Brain microvascular endothelial cell (primary cell): ENCODE measurements at regions not wholly inside any gene's neighbourhood (a gene's known extent, or its start where the extent isn't known, plus 50 kb on each side); places are given as distances from the start of the nearest gene placed in this dataset.

ENCODE experiments used
- DNase-seq: peaks from one replicate; pipeline ENCODE4 v3.0.0-alpha.2; 2020
- H3K27ac ChIP-seq: fragments of 250-450 bp; sonication (Bioruptor Pico); 2 replicates; pipeline ENCODE4 v1.5.1; 2020; ENCODE audit warnings: mild to moderate bottlenecking, moderate library complexity
- H3K27me3 ChIP-seq: fragments of 250-450 bp; sonication (Bioruptor Pico); replicated peaks from 2 replicates; pipeline ENCODE4 v1.5.1; 2020; ENCODE audit warnings: mild to moderate bottlenecking
- H3K36me3 ChIP-seq: fragments of 250-450 bp; sonication (Bioruptor Pico); replicated peaks from 2 replicates; pipeline ENCODE4 v1.5.1; 2020; ENCODE audit warnings: mild to moderate bottlenecking
- H3K4me3 ChIP-seq: 2 replicates; pipeline ENCODE4 v1.5.1; 2011; ENCODE audit warnings: low read depth, mild to moderate bottlenecking, control low read depth, low read length, moderate library complexity
- CTCF ChIP-seq: IDR thresholded peaks from 2 replicates; pipeline ENCODE4 v1.5.1; 2011; ENCODE audit warnings: low read depth, mild to moderate bottlenecking, moderate library complexity, low read length, control low read depth, inconsistent platforms; ENCODE audit errors: missing control alignments
- in situ Hi-C: cut with HindIII; loops from 2 replicates; pipeline ENCODE4 v1.10.0; 2017; ENCODE audit warnings: low sequenced_read_pairs, low pct_ligation_motif_present

GRCh38 chr2:60643747-60644146, 90.3 kb upstream of the BCL11A start:
- DNase-seq, result no peak
- TF ChIP-seq CTCF, result no peak
- in situ Hi-C loops, result no loop called here
- Histone ChIP-seq H3K36me3 (no peaks in the 10 kb centered on the region), H3K27me3 (no peaks in the 10 kb centered on the region), H3K27ac (no peak overlapping the region), H3K4me3 (no peak overlapping the region)

GRCh38 chr2:60644951-60645350, 91.5 kb upstream of the BCL11A start:
- H3K27ac ChIP-seq, result no peak overlapping the region
- H3K27me3 ChIP-seq, result no peaks in the 10 kb centered on the region
- no peak overlapping the region for H3K4me3 ChIP-seq
- no peaks in the 10 kb centered on the region for H3K36me3 ChIP-seq
- in situ Hi-C loops, result no loop called here
- no peak for DNase-seq
- TF ChIP-seq CTCF, result no peak

- TF ChIP-seq CTCF, result no peak
- no peak overlapping the region for H3K4me3 ChIP-seq
- in situ Hi-C loops, result no loop called here
- no peak overlapping the region for H3K27ac ChIP-seq
- H3K27me3 ChIP-seq, result no peaks in the 10 kb centered on the region
- DNase-seq, result no peak
- no peaks in the 10 kb centered on the region for H3K36me3 ChIP-seq
Observed at GRCh38 chr2:60648191-60648590, 94.7 kb upstream of the BCL11A start.

GRCh38 chr2:60649721-60650120, 96.3 kb upstream of the BCL11A start:
- no peak for TF ChIP-seq CTCF
- Histone ChIP-seq H3K27me3 (no peaks in the 10 kb centered on the region), H3K4me3 (no peak overlapping the region), H3K27ac (no peak overlapping the region), H3K36me3 (no peaks in the 10 kb centered on the region)
- DNase-seq, result no peak
- in situ Hi-C loops, result no loop called here

GRCh38 chr2:60652832-60653340, 99.4 kb upstream of the BCL11A start:
- no peak overlapping the region for H3K4me3 ChIP-seq

More at GRCh38 chr2:60652832-60653340, 99.4 kb upstream of the BCL11A start:
- no peak for TF ChIP-seq CTCF
- in situ Hi-C loops, result no loop called here
- H3K27ac ChIP-seq, result no peak overlapping the region
- no peaks in the 10 kb centered on the region for H3K36me3 ChIP-seq
- no peak for DNase-seq
- H3K27me3 ChIP-seq, result no peaks in the 10 kb centered on the region
